Activated T-cell treated with anti-CD3 and anti-CD28 coated beads, Interleukin-2, amount 50 U/mL, for 48 hours (primary cell): ENCODE measurements at regions not wholly inside any gene's neighbourhood (a gene's known extent, or its start where the extent isn't known, plus 50 kb on each side); places are given as distances from the start of the nearest gene placed in this dataset.

ENCODE experiments used
- DNase-seq, 2 experiments: peaks; one replicate each; pipeline ENCODE4 v3.0.0-alpha.2; 2020

DNA sequence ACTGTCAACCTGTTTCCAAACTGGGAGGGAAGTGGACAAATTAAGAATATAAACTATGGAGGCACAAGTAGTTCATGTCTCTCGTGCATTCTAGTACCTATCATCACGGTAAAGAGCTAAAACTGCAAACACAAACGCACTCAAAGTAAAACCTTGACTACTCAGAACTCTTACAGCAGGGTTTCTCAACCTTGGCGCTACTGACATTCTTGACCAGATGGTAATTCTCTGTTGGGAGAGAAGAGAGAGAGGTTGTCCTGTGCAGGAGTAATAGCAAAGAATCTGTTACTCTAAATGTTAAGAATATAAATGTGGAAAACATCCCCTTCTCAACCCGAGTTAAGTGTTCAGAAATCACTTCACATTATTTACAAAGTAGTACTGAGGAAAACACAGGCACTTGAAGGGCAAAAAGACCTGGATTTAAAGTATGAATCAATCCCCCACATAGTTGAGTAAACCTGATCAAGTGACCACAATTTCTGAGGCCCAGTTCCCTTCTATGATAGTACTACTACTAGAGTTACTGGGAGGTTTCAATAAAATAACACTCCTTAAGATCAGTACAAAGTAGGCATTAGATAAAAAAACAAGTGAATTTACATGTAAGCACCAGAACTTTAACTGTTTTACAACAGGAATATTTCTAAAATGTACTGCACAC, 73.1 kb upstream of the ARHGAP32 start:
- no peak for DNase-seq

DNA sequence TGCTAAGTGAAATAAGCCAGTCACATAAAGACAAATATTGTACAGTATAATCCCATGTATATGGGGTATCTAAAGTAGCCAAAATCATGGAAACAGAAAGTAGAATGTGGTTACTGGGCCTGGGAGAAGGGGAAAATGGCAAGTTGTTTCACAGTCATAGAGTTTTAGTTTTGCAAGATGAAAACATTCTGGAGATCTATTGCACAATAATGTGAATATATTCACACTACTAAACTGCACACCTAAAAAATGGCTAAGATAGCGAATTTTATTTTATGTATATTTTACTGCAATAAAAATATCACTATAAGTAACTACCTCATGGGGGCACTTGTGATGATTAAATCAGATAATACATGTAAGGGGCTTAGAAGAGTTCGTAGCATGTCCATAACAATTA, 72.0 kb upstream of the ARHGAP32 start:
- no peak for DNase-seq

DNA sequence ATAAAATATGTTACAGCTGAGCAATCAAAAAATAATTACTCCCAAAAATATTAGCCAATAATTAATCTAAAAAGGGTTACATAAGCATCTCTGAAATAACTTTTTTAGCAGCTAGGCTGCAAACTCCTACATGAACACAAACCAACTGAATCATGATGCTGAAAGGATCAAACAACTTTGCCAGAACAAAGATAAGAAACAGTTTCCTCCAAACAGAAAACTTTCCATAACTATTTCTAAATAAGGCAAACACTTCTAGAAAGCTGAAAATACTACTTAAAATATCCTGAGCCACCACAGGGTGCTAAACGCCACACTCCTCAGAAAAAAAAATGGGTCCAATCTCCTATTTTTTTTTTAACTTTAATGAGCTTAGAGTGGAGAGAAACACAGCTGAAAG, 68.6 kb upstream of the ARHGAP32 start:
- no peak for DNase-seq

DNA sequence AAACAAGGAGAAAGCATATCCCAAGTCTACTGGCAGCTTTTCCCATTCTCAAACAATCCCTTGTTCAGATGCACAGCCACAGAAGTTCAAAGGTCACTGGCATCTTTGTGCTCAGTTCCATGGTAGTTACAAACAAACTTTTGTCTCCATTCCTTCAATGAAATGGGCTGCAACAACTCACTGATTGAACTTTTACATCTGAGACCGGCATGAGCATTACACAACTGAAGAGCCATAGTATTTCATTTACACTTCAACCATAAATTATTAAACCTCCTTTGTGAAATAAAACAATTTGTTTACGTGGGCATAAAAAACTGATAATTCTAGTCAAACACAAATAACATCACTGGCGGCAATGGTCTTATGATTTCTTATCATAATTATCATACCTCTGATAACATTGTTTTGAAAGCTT, 67.8 kb upstream of the ARHGAP32 start:
- no peak for DNase-seq

DNA sequence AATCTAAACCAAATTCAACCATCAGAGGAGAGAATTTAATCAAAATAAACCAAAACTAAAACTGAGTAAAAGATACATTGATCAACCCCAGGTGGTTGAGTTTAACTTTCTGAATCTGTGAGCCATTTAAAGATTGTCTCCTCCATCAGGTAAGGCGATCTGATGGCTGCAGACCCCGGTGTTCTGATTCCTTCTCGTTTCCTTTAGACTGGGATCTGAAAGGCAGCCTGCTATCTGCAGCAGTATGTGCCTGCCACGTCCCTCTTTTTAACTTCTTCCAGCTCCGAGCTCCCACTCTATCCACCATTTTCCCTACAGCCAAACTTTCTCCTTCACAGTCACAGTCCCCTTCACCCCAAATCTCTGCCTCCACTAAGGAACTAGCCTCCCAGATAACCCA, 66.1 kb upstream of the ARHGAP32 start:
- DNase-seq: no peak

DNA sequence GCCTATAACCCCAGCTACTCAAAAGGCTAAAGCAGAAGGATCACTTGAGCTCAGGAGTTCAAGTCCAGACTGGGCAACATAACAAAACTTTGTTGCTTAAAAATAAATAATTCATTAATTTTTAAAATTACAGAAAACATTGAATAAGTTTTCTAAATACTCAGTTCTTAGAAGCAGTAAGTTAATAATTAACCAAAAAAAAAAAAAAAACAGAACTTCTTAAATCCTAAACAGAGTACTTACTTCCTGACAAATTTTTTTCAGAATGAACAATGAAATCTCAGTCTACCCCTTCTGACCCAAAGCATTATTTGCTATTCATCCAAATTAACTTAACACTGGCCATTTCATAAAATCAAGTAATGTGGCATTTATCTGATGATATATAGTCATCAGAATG, 65.4 kb upstream of the ARHGAP32 start:
- no peak for DNase-seq

DNA sequence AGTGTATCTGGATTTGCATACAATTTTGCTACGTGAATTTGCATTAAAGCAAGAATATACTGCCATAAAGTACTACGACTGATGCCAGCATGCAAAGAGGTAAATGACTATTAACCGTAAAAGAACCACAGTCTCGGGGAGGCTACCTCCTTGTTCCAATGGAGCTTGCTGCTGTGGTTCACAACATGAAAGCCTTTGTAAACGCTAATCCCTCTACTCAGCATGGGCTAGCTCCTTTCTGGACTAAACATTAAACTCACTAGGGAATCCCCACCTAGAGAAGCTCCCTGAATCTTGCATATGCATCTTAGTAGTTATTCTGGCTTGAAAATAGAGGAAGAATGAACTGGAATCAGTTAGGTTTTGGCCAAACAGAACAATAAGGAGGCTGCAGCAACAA, 60.5 kb upstream of the ARHGAP32 start:
- DNase-seq: no peak

DNA sequence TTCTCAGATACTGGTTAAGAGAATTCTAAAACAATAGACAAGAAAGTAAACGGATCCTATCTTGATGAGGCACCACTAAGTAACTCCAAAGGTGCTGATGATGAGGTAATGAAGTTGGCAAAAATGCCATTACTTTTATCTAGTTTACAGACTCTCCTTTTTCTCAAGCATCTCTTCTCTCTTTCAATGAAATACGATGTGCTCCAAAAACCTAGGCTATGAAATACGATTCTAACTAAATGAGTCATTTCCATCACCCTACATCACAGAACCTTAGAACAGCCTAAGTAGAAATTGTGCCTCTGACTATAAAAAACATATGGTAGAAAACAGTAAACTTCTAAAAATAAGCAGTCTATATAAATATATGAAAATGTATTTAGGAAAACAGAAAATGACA, 58.9 kb upstream of the ARHGAP32 start:
- no peak for DNase-seq

DNA sequence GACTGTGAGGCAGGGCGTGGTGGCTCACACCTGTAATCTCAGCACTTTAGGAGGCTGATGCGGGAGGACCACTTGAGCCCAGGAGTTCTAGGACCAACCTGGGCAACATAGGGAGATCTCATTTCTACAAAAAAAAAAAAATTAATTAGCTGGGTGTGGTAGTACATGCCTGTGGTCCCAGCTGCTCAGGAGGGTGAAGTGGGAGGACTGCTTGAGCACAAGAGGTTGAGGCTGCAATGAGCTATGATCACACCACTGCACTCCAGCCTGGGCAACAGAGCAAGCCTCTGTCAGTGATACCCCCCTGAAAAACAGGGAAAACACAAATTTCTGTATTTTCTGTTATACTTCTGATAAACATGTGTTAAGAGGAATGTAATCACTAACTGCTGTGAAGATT, 57.8 kb upstream of the ARHGAP32 start:
- no peak for DNase-seq

DNA sequence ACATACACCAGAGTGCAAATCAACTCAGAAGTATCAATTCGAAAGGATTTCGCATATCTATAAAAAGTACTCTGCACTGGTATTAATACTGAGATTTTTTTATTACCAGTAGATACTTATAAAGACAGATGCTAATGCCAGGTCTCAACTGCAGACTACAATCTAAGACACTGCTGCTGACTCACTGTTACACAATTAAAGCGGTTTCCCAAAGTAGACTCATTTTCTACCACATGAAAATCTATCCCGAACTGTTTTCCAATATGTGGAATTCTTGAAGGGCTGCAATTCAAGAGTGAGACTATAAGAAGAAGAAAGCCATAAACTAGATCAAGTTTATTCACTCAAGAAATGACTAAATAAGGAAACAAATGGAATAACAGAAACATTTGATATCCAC, 57.2 kb upstream of the ARHGAP32 start:
- no peak for DNase-seq

DNA sequence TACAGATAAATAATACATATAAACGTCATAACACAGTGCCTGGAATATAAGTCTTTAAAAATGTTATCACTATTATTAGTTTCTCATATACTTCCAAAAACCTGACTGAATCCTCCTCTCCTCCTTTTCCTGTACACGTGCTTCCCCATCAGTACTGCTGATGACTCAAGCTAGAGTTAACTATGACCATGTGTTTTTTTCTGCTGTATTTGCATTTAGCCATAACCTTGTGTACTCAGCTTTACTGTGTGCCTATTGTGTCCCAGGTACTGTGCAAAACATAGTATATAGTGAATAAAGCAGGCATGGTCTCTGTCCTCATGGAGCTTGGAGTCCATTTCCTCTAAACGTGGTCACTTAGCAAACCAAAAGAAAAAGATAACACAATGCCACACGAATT, 56.5 kb upstream of the ARHGAP32 start:
- DNase-seq: no peak

DNA sequence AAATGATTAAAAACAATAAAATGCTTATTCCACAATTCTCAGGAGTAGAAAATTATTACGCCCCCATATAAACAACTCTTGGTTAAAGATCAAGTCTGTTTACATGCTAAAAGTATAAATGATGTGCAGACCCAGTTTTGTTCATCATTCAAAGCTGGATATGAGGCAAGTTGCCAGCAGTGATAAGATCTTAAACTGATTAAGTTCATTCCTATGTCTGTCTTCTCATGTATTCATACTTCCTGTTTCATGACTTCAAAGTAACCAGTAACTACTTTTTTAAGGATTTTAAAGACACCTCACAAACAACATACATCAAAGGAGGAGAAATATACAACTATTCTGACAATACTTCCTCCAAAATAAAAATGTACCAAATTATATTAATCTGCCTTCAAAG, 55.0 kb upstream of the ARHGAP32 start:
- no peak for DNase-seq

DNA sequence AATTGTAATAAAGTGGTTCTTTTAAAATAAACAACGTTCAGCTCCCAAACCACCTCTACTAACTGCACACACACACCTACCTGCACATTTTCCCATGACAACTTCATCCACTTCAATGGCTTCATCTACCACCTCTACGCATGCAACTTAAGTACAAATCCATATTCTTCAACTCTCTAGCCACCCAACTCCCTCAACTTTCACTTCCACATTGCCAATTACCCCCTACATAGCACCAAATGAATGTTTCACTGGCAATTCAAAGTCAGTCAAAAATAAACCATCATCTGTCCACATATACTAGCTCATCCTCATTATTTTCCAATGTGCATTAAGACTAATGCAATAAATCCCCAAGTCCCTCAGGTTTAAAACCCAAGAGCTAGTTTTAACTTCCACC, 50.7 kb upstream of the ARHGAP32 start:
- DNase-seq: no peak
